ENCODE measurements at regions not wholly inside any gene's neighbourhood (a gene's known extent, or its start where the extent isn't known, plus 50 kb on each side); places are given as distances from the start of the nearest gene placed in this dataset.
"Not testable (repeated sequence)": the region's sequence is repeated elsewhere in the genome, so short reads cannot be mapped to it uniquely, and the experiment has no call there.

- Histone ChIP-seq H3K4me3 (ENCODE audit: low read length, poor library complexity, severe bottlenecking) (peak overlapping the region; percentile 32), H3K79me2 (ENCODE audit: insufficient read depth, low read length) (no peaks in the 10 kb centered on the region)
- TF ChIP-seq EZH2phosphoT487 (IDR thresholded peaks at IDR 0.05; ENCODE audit: borderline replicate concordance) (no peak), CTCF (conservative IDR thresholded peaks at IDR 0.05; ENCODE audit: low read length) (no peak)
Measured at GRCh38 chr21:33968080-33968994, 52.7 kb upstream of the ATP5PO start.

DNA sequence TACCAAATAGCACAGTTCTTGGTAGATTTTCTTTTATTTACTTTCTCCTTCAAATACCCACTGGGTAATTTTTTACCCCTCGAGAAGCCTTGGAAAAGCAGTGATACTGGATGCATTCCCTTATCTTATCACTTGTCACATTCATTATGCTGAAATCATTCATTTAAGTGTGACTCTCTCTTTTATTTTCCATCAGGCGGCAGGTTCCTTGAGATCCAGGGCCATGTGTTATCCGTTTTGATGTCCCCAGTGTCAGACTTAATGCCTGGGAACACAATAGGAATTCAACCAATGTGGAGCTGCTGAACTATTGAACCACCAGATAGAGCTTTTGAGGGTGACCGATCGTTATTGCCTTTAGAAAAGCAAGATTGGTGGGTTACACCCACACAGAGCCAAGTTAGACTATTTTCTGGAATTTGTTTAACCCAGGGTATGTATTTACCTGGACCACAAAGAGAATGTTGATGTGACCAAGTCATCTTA, 51.5 kb upstream of the ATP5PO start:
- Histone ChIP-seq H3K4me3 (ENCODE audit: low read length, poor library complexity, severe bottlenecking) (no peak overlapping the region), H3K9me3 (ENCODE audit: insufficient read depth, low read depth, low read length) (no peaks in the 10 kb centered on the region), H3K79me2 (ENCODE audit: insufficient read depth, low read length) (no peaks in the 10 kb centered on the region), H3F3A (ENCODE audit: low read depth) (no peaks in the 10 kb centered on the region), H3K9me2 (replicated peaks; ENCODE audit: low read depth, low read length) (no peaks in the 10 kb centered on the region), H3K36me3 (ENCODE audit: insufficient read depth, low read length) (peaks cover 16% of the 10 kb centered on the region; the same call in 1 of the 2 replicates), H4K20me1 (ENCODE audit: insufficient read depth, low read length, poor library complexity, severe bottlenecking) (no peaks in the 10 kb centered on the region), H2AFZ (ENCODE audit: low read length) (no peak overlapping the region), H3K9ac (ENCODE audit: low read depth, low read length, poor library complexity, severe bottlenecking) (no peak overlapping the region), H3K4me1 (ENCODE audit: insufficient read depth, low read length, poor library complexity, severe bottlenecking) (peaks cover 30% of the 10 kb centered on the region), H3K27me3 (ENCODE audit: insufficient read depth, low read length, poor library complexity, severe bottlenecking) (no peaks in the 10 kb centered on the region), H3K4me2 (ENCODE audit: low read depth, low read length, poor library complexity, severe bottlenecking) (no peak overlapping the region)
- no peak for TF ChIP-seq CTCF (conservative IDR thresholded peaks at IDR 0.05; ENCODE audit: low read length)
- no peak for TF ChIP-seq EZH2phosphoT487 (IDR thresholded peaks at IDR 0.05; ENCODE audit: borderline replicate concordance)

More at GRCh38 chr21:33968080-33968994, 52.7 kb upstream of the ATP5PO start:
- Histone ChIP-seq H3K4me2 (ENCODE audit: low read depth, low read length, poor library complexity, severe bottlenecking) (peak overlapping the region; percentile 39), H3K4me1 (ENCODE audit: insufficient read depth, low read length, poor library complexity, severe bottlenecking) (peaks cover 31% of the 10 kb centered on the region), H2AFZ (ENCODE audit: low read length) (0 out of 2 replicates have a peak overlapping the region, but pooled peaks have one; percentile 34), H3F3A (ENCODE audit: low read depth) (no peaks in the 10 kb centered on the region), H3K9me3 (ENCODE audit: insufficient read depth, low read depth, low read length) (no peaks in the 10 kb centered on the region), H4K20me1 (ENCODE audit: insufficient read depth, low read length, poor library complexity, severe bottlenecking) (no peaks in the 10 kb centered on the region), H3K36me3 (ENCODE audit: insufficient read depth, low read length) (peaks cover 16% of the 10 kb centered on the region; the same call in 1 of the 2 replicates), H3K9ac (ENCODE audit: low read depth, low read length, poor library complexity, severe bottlenecking) (no peak overlapping the region), H3K9me2 (replicated peaks; ENCODE audit: low read depth, low read length) (no peaks in the 10 kb centered on the region), H3K27me3 (ENCODE audit: insufficient read depth, low read length, poor library complexity, severe bottlenecking) (no peaks in the 10 kb centered on the region)

GRCh38 chr21:33966324-33966949, 50.8 kb upstream of the ATP5PO start:
- Histone ChIP-seq H4K20me1 (ENCODE audit: insufficient read depth, low read length, poor library complexity, severe bottlenecking) (no peaks in the 10 kb centered on the region), H3K4me3 (ENCODE audit: low read length, poor library complexity, severe bottlenecking) (no peak overlapping the region), H3K79me2 (ENCODE audit: insufficient read depth, low read length) (no peaks in the 10 kb centered on the region), H3K4me2 (ENCODE audit: low read depth, low read length, poor library complexity, severe bottlenecking) (no peak overlapping the region), H3K9me3 (ENCODE audit: insufficient read depth, low read depth, low read length) (no peaks in the 10 kb centered on the region), H3K9ac (ENCODE audit: low read depth, low read length, poor library complexity, severe bottlenecking) (no peak overlapping the region), H2AFZ (ENCODE audit: low read length) (no peak overlapping the region), H3K9me2 (replicated peaks; ENCODE audit: low read depth, low read length) (no peaks in the 10 kb centered on the region), H3K36me3 (ENCODE audit: insufficient read depth, low read length) (peaks cover 16% of the 10 kb centered on the region; the same call in 1 of the 2 replicates), H3K4me1 (ENCODE audit: insufficient read depth, low read length, poor library complexity, severe bottlenecking) (peaks cover 24% of the 10 kb centered on the region), H3F3A (ENCODE audit: low read depth) (no peaks in the 10 kb centered on the region), H3K27me3 (ENCODE audit: insufficient read depth, low read length, poor library complexity, severe bottlenecking) (no peaks in the 10 kb centered on the region)
- TF ChIP-seq CTCF (conservative IDR thresholded peaks at IDR 0.05; ENCODE audit: low read length) (no peak), EZH2phosphoT487 (IDR thresholded peaks at IDR 0.05; ENCODE audit: borderline replicate concordance) (no peak)

DNA sequence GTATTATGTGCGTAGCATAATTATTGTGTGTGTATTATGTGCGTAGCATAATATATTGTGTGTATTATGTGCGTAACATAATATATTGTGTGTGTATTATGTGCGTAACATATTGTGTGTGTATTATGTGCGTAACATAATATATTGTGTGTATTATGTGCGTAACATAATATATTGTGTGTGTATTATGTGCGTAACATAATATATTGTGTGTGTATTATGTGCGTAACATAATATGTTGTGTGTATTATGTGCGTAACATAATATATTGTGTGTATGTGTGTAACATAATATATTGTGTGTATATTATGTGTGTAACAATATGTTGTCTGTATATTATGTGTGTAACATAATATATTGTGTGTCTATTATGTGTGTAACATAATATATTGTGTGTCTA, 50.1 kb upstream of the ATP5PO start:
- not testable (repeated sequence) for H3F3A ChIP-seq (ENCODE audit: low read depth); H3K27me3 ChIP-seq (ENCODE audit: insufficient read depth, low read length, poor library complexity, severe bottlenecking); H2AFZ ChIP-seq (ENCODE audit: low read length); H3K79me2 ChIP-seq (ENCODE audit: insufficient read depth, low read length); H3K4me2 ChIP-seq (ENCODE audit: low read depth, low read length, poor library complexity, severe bottlenecking); H4K20me1 ChIP-seq (ENCODE audit: insufficient read depth, low read length, poor library complexity, severe bottlenecking); H3K9me2 ChIP-seq (replicated peaks; ENCODE audit: low read depth, low read length); H3K4me3 ChIP-seq (ENCODE audit: low read length, poor library complexity, severe bottlenecking); H3K9me3 ChIP-seq (ENCODE audit: insufficient read depth, low read depth, low read length); H3K9ac ChIP-seq (ENCODE audit: low read depth, low read length, poor library complexity, severe bottlenecking)
- peaks cover 15% of the 10 kb centered on the region; the same call in 1 of the 2 replicates for H3K36me3 ChIP-seq (ENCODE audit: insufficient read depth, low read length)
- H3K4me1 ChIP-seq (ENCODE audit: insufficient read depth, low read length, poor library complexity, severe bottlenecking), result peaks cover 23% of the 10 kb centered on the region

Measured in Loucy (cell line).